GM23338 (cell line): ENCODE measurements at regions not wholly inside any gene's neighbourhood (a gene's known extent, or its start where the extent isn't known, plus 50 kb on each side); places are given as distances from the start of the nearest gene placed in this dataset.

Source experiments
- ATAC-seq: fragments of 200-7000 bp; cut with Tn5 transposase; 3 replicates; pipeline ENCODE4 v1.9.1; 2020
- DNase-seq: peaks from one replicate; pipeline ENCODE4 v3.0.0-alpha.2; 2015; ENCODE audit warnings: low spot score
- H2AFZ ChIP-seq: fragments of 200-600 bp; sonication (generic); 2 replicates; pipeline ENCODE4 v1.8.0; 2016; ENCODE audit warnings: antibody characterized with exemption, mild to moderate bottlenecking, moderate library complexity
- H3F3A ChIP-seq: fragments of 200-600 bp; sonication (generic); replicated peaks from 2 replicates; pipeline ENCODE4 v1.8.0; 2017; ENCODE audit warnings: antibody characterized with exemption, mixed run types, low read depth
- H3K27ac ChIP-seq: fragments of 200-600 bp; sonication (generic); 2 replicates; pipeline ENCODE4 v1.6.1; 2016; ENCODE audit warnings: low read depth
- H3K27me3 ChIP-seq: fragments of 200-600 bp; sonication (generic); 2 replicates; pipeline ENCODE4 v1.8.0; 2016; ENCODE audit warnings: mild to moderate bottlenecking, mixed run types, moderate library complexity; ENCODE audit not compliant: insufficient read depth
- H3K36me3 ChIP-seq: fragments of 200-600 bp; sonication (generic); 2 replicates; pipeline ENCODE4 v1.8.0; 2016; ENCODE audit warnings: mild to moderate bottlenecking; ENCODE audit not compliant: insufficient read depth
- H3K4me1 ChIP-seq: fragments of 200-600 bp; sonication (generic); 2 replicates; pipeline ENCODE4 v1.8.0; 2016; ENCODE audit warnings: mild to moderate bottlenecking, moderate library complexity; ENCODE audit not compliant: insufficient read depth
- H3K4me2 ChIP-seq: fragments of 200-600 bp; sonication (generic); 2 replicates; pipeline ENCODE4 v1.7.1; 2017; ENCODE audit warnings: mixed run types
- H3K4me3 ChIP-seq: fragments of 200-600 bp; sonication (generic); 2 replicates; pipeline ENCODE4 v1.6.1; 2016; ENCODE audit warnings: mixed run types
- H3K79me2 ChIP-seq: fragments of 200-600 bp; sonication (generic); replicated peaks from 2 replicates; pipeline ENCODE4 v1.8.0; 2017; ENCODE audit warnings: mild to moderate bottlenecking; ENCODE audit not compliant: insufficient read depth
- H3K9me2 ChIP-seq: fragments of 200-600 bp; sonication (generic); 2 replicates; pipeline ENCODE4 v1.8.0; 2017; ENCODE audit not compliant: insufficient read depth
- H4K20me1 ChIP-seq: fragments of 200-600 bp; sonication (generic); replicated peaks from 2 replicates; pipeline ENCODE4 v1.8.0; 2017; ENCODE audit warnings: mild to moderate bottlenecking; ENCODE audit not compliant: insufficient read depth
- H3K27ac Mint-ChIP-seq: 2 replicates; pipeline ENCODE4 v1.8.0; 2020; ENCODE audit warnings: inconsistent platforms, mild to moderate bottlenecking, moderate library complexity, mixed read lengths
- H3K27me3 Mint-ChIP-seq: 3 replicates; pipeline ENCODE4 v1.8.0; 2022; ENCODE audit warnings: low read depth, mild to moderate bottlenecking, moderate library complexity, mixed read lengths, inconsistent platforms; ENCODE audit not compliant: insufficient read depth, poor library complexity
- H3K36me3 Mint-ChIP-seq: 3 replicates; pipeline ENCODE4 v1.8.0; 2021; ENCODE audit warnings: low read depth, mild to moderate bottlenecking, inconsistent platforms, moderate library complexity, mixed read lengths
- H3K4me1 Mint-ChIP-seq: 3 replicates; pipeline ENCODE4 v1.8.0; 2020; ENCODE audit warnings: mild to moderate bottlenecking, inconsistent platforms, mixed read lengths
- H3K4me3 Mint-ChIP-seq: 3 replicates; pipeline ENCODE4 v1.8.0; 2021; ENCODE audit warnings: moderate library complexity, mild to moderate bottlenecking, inconsistent platforms, mixed read lengths
- H3K9me3 Mint-ChIP-seq: 3 replicates; pipeline ENCODE4 v1.8.0; 2020; ENCODE audit warnings: moderate library complexity, mild to moderate bottlenecking, inconsistent platforms, mixed read lengths
- CREB1 ChIP-seq: fragments of 250-450 bp; sonication (Bioruptor Pico); IDR thresholded peaks from 2 replicates; pipeline ENCODE4 v1.5.0; 2020; ENCODE audit warnings: low read depth, mild to moderate bottlenecking, moderate library complexity
- CTCF ChIP-seq, 2 experiments: fragments of 200-600 bp in 1 of 2; sonication (generic) in 1 of 2; conservative IDR thresholded peaks; 2 replicates each; pipeline versions ENCODE4 v1.5.1 to v1.6.1; 2016 to 2017; ENCODE audit warnings: antibody characterized with exemption in 2 of 2, low read depth in 2 of 2, mild to moderate bottlenecking in 2 of 2, moderate library complexity in 1 of 2
- ETS1 ChIP-seq: IDR thresholded peaks from 2 replicates; pipeline ENCODE4 v1.6.1; 2016; ENCODE audit warnings: antibody characterized with exemption
- EZH2 ChIP-seq: fragments of 200-600 bp; sonication (generic); IDR thresholded peaks from one replicate; pipeline ENCODE4 v1.8.0; 2017; ENCODE audit warnings: antibody characterized with exemption, mild to moderate bottlenecking, low read depth; ENCODE audit not compliant: unreplicated experiment
- EZH2phosphoT487 ChIP-seq: fragments of 200-600 bp; sonication (generic); IDR thresholded peaks from one replicate; pipeline ENCODE4 v1.8.1; 2018; ENCODE audit warnings: antibody characterized with exemption; ENCODE audit not compliant: unreplicated experiment
- JUNB ChIP-seq: IDR thresholded peaks from one replicate; pipeline ENCODE4 v1.6.1; 2016; ENCODE audit warnings: antibody characterized with exemption; ENCODE audit not compliant: unreplicated experiment
- NANOG ChIP-seq: IDR thresholded peaks from 2 replicates; pipeline ENCODE4 v1.6.1; 2016; ENCODE audit warnings: antibody characterized with exemption, borderline replicate concordance
- POLR2AphosphoS5 ChIP-seq: IDR thresholded peaks from 2 replicates; pipeline ENCODE4 v1.6.1; 2016; ENCODE audit warnings: antibody characterized with exemption, low read depth
- REST ChIP-seq: IDR thresholded peaks from one replicate; pipeline ENCODE4 v1.6.1; 2018; ENCODE audit warnings: antibody characterized with exemption; ENCODE audit not compliant: unreplicated experiment
- STAT1 ChIP-seq: IDR thresholded peaks from one replicate; pipeline ENCODE4 v1.6.1; 2016; ENCODE audit warnings: antibody characterized with exemption; ENCODE audit not compliant: unreplicated experiment
- ZNF114 ChIP-seq: fragments of 250-450 bp; sonication (Bioruptor Pico); IDR thresholded peaks from 2 replicates; pipeline ENCODE4 v1.5.0; 2020; ENCODE audit warnings: mild to moderate bottlenecking, moderate library complexity
- ZNF331 ChIP-seq: fragments of 250-450 bp; sonication (Bioruptor Pico); IDR thresholded peaks from 2 replicates; pipeline ENCODE4 v1.5.0; 2020; ENCODE audit warnings: low read depth, mild to moderate bottlenecking, moderate library complexity
- TF ChIP-seq, protein P1 (sequence below): fragments of 250-450 bp; sonication (Bioruptor Pico); IDR thresholded peaks from 2 replicates; pipeline ENCODE4 v1.5.0; 2020; ENCODE audit warnings: mild to moderate bottlenecking, moderate library complexity

GRCh38 chr3:127377801-127378655 lies 90.2 kb upstream of the PRR20G start:
- no peak overlapping the region for H3K4me2 ChIP-seq
- no peaks in the 10 kb centered on the region; the same call in 2 of the 3 replicates for H3K36me3 Mint-ChIP-seq
- no peaks in the 10 kb centered on the region for H4K20me1 ChIP-seq
- H3K4me3 Mint-ChIP-seq, result no peak overlapping the region
- H3F3A ChIP-seq, result no peaks in the 10 kb centered on the region
- H3K9me2 ChIP-seq, result no peaks in the 10 kb centered on the region
- 0 out of 3 replicates have a peak, but pooled peaks cover 2% of the 10 kb centered on the region for H3K4me1 Mint-ChIP-seq
- ATAC-seq (no peak), DNase-seq (no peak)
- H3K36me3 ChIP-seq, result no peaks in the 10 kb centered on the region
- H3K9me3 Mint-ChIP-seq, result peaks cover 5% of the 10 kb centered on the region; the same call in 2 of the 3 replicates
- H3K27me3 Mint-ChIP-seq, result peaks cover 1% of the 10 kb centered on the region
- H3K27ac ChIP-seq, result no peak overlapping the region
- no peak overlapping the region for H3K27ac Mint-ChIP-seq
- no peak overlapping the region for H2AFZ ChIP-seq
- H3K4me3 ChIP-seq, result no peak overlapping the region
- TF ChIP-seq EZH2phosphoT487, result no peak
- TF ChIP-seq ZNF114 (CRISPR knock-in tag), result no peak
- TF ChIP-seq ETS1, result no peak
- no peak for TF ChIP-seq REST
- no peak for TF ChIP-seq STAT1
- TF ChIP-seq ZNF331, result no peak
- TF ChIP-seq, protein P1, sequence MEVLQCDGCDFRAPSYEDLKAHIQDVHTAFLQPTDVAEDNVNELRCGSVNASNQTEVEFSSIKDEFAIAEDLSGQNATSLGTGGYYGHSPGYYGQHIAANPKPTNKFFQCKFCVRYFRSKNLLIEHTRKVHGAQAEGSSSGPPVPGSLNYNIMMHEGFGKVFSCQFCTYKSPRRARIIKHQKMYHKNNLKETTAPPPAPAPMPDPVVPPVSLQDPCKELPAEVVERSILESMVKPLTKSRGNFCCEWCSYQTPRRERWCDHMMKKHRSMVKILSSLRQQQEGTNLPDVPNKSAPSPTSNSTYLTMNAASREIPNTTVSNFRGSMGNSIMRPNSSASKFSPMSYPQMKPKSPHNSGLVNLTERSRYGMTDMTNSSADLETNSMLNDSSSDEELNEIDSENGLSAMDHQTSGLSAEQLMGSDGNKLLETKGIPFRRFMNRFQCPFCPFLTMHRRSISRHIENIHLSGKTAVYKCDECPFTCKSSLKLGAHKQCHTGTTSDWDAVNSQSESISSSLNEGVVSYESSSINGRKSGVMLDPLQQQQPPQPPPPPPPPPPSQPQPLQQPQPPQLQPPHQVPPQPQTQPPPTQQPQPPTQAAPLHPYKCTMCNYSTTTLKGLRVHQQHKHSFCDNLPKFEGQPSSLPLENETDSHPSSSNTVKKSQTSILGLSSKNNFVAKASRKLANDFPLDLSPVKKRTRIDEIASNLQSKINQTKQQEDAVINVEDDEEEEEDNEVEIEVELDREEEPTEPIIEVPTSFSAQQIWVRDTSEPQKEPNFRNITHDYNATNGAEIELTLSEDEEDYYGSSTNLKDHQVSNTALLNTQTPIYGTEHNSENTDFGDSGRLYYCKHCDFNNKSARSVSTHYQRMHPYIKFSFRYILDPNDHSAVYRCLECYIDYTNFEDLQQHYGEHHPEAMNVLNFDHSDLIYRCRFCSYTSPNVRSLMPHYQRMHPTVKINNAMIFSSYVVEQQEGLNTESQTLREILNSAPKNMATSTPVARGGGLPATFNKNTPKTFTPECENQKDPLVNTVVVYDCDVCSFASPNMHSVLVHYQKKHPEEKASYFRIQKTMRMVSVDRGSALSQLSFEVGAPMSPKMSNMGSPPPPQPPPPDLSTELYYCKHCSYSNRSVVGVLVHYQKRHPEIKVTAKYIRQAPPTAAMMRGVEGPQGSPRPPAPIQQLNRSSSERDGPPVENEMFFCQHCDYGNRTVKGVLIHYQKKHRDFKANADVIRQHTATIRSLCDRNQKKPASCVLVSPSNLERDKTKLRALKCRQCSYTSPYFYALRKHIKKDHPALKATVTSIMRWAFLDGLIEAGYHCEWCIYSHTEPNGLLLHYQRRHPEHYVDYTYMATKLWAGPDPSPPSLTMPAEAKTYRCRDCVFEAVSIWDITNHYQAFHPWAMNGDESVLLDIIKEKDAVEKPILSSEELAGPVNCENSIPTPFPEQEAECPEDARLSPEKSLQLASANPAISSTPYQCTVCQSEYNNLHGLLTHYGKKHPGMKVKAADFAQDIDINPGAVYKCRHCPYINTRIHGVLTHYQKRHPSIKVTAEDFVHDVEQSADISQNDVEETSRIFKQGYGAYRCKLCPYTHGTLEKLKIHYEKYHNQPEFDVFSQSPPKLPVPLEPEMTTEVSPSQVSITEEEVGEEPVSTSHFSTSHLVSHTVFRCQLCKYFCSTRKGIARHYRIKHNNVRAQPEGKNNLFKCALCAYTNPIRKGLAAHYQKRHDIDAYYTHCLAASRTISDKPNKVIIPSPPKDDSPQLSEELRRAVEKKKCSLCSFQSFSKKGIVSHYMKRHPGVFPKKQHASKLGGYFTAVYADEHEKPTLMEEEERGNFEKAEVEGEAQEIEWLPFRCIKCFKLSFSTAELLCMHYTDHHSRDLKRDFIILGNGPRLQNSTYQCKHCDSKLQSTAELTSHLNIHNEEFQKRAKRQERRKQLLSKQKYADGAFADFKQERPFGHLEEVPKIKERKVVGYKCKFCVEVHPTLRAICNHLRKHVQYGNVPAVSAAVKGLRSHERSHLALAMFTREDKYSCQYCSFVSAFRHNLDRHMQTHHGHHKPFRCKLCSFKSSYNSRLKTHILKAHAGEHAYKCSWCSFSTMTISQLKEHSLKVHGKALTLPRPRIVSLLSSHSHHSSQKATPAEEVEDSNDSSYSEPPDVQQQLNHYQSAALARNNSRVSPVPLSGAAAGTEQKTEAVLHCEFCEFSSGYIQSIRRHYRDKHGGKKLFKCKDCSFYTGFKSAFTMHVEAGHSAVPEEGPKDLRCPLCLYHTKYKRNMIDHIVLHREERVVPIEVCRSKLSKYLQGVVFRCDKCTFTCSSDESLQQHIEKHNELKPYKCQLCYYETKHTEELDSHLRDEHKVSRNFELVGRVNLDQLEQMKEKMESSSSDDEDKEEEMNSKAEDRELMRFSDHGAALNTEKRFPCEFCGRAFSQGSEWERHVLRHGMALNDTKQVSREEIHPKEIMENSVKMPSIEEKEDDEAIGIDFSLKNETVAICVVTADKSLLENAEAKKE (CRISPR knock-in tag), result no peak
- no peak for TF ChIP-seq EZH2
- no peak for TF ChIP-seq CREB1 (CRISPR knock-in tag)
- no peak for TF ChIP-seq CTCF (conservative IDR thresholded peaks at IDR 0.05; ENCODE audit: low read depth in 2 of 2)
- no peak for TF ChIP-seq NANOG
- no peak for TF ChIP-seq POLR2AphosphoS5
- no peak for TF ChIP-seq JUNB
- H3K27me3 ChIP-seq, result no peaks in the 10 kb centered on the region
- no peaks in the 10 kb centered on the region for H3K4me1 ChIP-seq
- H3K79me2 ChIP-seq, result no peaks in the 10 kb centered on the region
